Activated CD4-positive, CD25-positive, alpha-beta regulatory T cell treated with anti-CD3 and anti-CD28 coated beads, Interleukin-2, amount 50 U/mL, for 24 hours (primary cell): ENCODE measurements at regions not wholly inside any gene's neighbourhood (a gene's known extent, or its start where the extent isn't known, plus 50 kb on each side); places are given as distances from the start of the nearest gene placed in this dataset.

Experiments used
- ATAC-seq, 2 donors: fragments of 150-1000 bp; cut with Tn5 transposase; one replicate each; pipeline ENCODE4 v1.10.0; 2021; ENCODE audit warnings: mild to moderate bottlenecking in 1 of 2, moderate library complexity in 1 of 2

DNA sequence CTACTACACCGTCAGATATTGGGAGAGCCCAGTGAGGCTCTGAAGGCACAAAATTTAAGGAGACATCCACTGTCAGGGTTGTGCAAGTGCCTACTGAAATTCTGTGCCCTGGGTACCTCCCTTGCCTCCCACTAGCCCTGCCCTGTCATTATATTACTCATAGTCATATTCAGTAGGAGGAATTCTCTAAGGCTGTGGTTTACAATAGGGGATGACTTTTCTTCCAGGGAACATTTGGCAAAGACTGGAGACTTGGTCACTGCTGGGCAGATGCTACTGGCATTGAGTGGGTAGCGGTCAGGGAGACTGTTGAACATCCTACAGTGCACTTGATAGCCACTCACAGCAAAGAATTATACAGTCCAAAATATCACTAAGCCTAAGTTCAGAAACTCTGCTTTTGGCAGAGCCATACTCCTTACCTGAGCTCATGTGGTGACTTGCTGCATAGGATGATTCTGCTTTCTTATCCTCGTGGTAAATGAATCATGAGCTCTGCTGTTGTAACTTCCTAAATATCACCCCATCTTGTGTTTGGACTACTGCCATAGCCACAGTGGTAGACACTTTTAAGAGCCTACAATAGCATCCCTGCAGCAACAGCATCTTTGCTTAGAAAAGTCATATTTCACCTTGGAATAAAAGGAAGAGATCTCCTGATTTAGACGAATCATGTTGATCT lies 563.4 kb upstream of the PLXNA2 start:
- no peak for ATAC-seq

DNA sequence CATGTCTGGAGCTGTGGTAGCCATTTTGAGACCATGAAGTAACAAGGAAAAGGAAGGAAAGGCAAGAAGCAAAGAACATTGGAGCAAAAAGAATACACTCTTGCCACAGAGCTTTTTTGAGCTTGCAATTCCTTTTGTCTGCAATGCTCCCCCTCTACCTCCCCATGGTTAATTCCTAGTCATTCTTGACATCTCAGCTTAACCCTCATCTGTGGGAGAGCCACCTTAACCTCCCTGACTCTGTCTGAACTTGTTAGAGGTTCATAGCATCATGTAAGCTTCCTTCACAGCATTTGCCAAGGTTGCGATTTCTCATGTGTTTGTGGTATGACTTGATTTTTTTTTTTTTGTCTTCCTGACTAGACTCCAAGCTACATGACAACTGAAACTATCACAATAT lies 564.1 kb upstream of the PLXNA2 start:
- no peak for ATAC-seq

DNA sequence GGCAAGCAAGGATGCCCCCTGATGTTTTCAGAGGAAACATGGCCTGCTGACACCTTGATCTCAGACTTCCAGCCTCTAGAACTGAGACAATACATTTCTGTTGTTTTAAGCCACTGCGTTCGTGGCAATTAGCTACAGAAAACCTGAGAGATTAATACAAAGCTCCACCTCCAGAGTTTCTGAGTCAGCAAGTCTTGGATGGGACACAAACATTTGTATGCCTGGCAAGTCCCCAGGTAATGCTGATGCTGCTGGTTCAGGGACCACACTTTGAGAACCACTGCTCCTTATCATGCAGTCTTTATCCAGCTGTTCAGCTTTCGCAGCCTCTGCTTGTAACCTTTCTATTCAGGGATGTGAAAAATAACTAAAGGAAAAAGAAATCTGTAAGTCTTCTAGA lies 565.7 kb upstream of the PLXNA2 start:
- no peak for ATAC-seq

DNA sequence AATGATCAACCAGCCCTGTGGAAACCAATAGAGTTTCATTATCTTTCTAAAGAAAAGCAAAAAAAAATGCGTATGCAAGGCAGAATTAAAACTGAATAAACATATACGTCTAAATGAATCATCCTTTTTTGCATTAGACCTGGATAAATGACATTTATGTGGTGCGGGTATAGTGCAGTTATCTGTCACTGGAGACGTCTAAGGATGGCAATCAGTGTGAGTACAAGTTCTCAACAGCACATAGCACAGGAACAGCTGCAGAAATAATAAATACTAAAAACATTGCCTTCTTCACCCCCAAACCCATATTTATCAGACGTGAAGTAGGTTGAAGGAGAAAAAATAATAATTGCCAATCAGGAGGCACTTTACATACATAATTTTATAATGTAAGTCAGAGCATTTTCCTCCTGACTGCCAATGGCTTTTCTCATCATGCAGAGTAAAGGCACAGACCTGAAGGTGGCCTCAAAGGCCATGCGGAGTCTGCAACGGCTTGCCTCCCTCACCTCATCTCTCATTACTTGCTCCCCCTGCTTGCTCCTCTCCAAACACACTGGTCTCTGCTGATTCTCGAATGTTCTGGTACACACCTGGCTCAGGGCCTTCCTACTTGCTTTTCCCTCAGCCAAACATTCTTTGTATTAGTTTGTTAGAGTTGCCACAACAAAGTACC lies 574.7 kb upstream of the PLXNA2 start:
- no peak for ATAC-seq

DNA sequence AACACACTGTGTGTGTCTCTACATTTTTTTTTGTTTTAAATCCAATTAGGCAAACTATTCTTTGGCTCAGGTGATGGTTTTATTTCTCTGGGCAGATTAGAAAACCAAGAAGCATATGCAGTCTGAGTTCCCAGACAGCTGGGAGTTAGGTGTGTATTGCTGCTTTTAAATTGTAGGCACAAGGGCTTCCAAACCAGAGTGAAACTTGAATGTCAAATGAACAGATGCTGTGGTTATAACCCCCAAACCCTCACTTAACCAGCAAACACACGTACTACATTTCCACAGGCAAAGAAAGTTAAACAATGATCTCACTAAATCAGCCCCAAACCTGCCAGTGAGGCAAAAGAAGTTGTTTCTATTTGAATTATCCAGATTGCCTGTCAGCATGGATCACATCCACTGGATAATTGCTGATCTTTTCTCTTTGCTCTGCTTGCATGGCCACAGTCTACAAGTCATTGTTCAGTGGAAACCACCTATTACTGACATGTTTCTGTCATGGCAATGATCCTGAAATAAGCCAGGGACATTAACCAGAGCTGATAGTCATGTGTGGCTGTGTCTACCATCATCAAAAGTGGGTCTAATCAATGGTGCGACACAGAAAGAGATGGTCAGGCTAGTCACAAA lies 576.5 kb upstream of the PLXNA2 start:
- ATAC-seq: no peak

DNA sequence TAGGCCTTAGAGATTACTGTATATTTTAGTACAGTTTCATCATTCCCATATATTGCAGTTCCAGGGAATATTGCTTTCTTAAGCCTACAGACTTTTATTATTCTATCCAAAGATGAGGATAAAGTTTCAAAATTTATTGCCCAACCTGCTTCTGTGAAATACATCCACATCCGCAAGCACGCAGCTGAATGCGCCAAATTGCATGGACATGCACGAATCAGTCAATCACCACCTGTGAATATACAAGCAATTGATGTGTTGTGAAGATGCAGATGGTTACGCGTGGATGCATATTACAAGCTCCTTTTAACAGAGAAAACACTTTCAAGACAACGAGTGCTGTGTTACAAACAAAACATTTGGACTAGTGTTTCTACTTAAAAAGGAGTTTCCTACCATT lies 577.8 kb upstream of the PLXNA2 start:
- ATAC-seq: no peak

DNA sequence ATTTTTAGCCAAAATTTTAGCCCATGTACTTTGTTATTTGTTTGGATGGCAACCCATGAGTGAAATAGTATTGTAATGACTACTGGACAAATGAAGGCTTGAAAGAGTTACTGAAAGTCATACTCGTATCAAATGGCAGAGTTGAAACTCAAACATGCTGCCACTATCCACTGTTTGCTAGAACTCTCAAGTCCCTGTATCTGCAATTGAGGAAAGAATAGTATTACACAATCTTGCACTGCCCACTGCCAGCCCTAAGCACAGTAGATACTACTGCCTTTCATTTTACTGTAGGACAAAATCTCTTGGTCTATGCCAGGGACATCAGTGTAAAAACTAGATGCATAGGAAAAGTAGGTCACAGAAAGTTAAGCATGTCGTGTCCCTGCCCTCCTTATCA lies 581.1 kb upstream of the PLXNA2 start:
- no peak for ATAC-seq

DNA sequence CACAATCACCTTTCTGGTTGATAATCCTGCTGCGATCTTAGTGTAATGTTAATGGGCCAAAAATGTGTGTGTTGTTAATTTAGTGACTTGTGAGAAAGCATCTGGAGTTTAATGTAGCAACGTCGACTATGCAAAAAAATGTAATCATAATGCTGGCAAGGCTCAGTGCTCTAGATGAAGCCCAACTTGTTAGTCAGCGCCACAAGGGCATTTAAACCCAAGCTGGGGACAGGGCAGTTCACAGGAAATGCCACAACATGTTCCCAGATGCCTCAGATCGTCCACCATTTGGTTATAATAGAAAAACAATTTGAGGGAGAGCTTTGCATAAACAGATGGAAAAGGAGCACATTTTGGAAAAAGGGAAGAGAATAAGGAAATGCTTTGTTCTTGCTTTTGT lies 585.4 kb upstream of the PLXNA2 start:
- ATAC-seq: no peak

DNA sequence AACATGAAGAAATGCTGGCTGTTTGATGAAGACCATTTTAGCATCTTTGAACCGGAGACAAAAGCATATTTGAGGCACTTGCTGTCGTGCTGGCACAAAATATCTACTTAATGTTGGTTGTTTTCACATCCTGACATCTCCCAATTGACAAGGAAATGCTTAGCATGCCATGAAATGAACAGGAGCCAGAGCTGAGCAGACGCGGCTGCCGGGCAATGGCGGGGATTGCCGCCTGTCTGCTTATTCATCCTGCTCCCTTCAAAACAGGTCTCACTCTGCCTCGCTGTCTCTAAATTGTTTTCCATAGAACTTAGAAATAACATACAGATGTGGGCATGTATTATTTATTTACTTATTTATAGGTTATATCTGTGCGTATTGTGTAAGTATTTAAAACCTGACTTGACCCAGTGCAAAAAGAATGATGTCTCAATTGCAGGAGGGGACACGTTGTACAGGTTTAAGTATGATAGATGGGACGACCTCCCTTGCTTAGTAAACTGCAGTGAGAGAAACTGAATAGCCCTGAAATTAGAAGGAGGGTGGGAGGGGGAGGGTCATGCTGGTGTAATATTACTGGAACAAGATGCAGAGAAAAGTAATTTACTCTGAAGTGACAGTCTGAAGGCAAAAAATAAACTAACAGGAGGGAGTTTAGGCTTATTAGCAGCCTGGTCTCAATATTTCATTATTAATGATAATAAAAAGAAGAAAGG lies 590.4 kb upstream of the PLXNA2 start:
- no peak for ATAC-seq

DNA sequence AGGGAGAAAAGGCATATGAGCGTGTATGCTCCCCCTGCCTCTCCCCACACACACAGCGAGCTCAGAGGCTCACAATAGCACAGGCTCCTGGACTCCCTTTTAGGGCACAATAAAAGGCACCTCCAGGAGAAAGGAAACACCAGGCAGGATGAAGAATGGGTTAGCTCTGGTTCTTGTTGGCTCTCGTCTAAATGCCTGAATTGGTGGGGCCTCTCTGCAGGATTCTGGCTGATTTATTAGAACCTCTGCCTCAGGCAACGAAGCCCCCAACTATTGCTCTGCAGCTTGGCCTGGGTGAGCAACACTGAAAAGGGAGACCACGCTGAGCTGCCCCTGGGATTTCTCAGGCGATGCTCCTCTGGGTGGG lies 590.9 kb upstream of the PLXNA2 start:
- ATAC-seq: no peak

DNA sequence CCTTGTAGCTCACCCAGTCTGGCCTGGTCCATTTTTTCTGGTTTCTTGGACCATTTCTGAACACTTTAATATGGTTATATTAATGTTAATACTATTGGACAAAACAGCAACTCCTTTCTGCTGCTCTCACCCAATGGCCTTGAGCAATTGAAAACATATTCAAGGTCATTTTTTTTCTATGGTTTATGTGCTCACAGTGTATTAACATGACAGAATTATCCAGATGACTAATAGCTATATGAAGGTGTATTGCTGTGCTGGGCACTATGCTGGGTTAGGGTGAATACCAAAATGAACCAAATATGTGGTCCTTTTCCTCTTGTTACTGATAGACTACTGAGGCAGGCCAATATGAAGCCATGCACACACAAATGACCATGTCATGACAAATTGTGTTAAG lies 591.6 kb upstream of the PLXNA2 start:
- ATAC-seq: no peak

DNA sequence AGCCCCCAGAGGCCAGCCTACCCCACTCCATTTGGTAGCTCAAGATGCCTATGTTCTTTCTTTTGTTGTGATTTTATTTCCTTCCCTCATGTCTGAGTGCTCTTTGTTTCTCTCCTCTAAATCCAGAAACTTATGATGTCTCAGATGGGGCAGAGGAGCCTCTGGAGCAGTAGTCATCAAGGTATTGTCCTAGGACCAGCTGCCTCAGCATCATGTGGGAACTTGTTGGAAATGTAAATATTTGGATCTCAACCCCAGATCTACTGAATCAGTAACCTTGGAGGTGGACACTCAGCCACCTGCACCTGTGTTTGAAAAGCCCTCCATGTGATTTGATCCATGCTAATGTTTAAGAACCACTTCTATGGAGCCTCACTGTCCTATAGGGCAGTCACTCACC lies 593.1 kb upstream of the PLXNA2 start:
- no peak for ATAC-seq

DNA sequence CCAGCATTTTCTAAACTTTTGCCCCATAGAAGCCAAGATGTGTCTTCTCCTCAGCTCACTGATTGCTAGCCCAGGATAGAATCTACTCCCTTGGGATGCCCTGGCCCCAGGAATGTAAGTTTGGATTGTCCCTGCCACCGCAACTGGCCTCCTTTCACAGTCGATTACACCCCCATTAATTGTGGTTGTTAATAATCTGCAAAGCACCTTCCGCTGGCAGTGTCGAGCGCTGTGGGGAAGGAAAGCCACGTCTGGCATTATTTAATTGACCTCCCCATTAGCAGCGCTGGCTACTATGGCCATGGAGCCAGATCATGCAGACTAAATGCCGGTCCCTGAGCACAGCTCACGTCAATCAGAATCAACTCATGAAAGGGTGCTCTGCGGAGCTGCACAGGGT lies 597.3 kb upstream of the PLXNA2 start:
- ATAC-seq: no peak

DNA sequence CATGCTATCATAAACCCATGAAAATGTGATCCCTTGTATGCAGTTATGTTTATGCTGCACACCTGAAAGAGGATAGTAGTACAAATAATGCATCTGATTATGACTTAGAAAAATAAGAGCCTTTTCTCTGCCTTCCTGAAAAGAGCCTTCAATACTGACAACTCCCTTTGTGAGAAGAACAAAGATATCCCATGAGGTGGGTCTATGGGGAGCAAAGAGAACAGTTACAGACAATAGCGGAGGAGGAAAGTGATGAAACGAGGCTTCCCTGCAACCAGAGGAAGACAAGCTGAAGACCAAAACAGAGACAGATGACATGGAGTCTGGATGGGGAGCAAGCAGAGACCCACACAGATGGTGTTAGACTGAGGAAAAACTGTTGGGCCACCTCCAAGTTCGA lies 598.3 kb upstream of the PLXNA2 start:
- no peak for ATAC-seq

DNA sequence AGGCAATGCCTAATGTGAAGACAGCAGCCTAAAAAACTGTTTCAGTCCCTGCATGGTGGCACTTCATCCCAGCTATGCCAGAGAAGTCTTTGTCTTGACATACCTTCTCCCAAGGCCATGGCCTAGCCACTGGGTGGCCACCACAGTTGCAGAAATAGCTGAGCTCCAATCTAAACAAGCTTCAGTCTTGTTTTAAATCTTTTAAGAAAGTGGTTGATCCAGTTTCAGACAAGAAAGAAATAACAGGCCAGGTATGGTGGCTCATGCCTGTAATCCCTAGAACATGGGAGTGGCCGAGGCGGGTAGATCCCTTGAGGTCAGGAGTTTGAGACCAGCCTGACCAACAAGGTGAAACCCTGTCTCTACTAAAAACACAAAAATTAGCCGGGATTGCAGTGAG lies 600.0 kb upstream of the PLXNA2 start:
- ATAC-seq: no peak

DNA sequence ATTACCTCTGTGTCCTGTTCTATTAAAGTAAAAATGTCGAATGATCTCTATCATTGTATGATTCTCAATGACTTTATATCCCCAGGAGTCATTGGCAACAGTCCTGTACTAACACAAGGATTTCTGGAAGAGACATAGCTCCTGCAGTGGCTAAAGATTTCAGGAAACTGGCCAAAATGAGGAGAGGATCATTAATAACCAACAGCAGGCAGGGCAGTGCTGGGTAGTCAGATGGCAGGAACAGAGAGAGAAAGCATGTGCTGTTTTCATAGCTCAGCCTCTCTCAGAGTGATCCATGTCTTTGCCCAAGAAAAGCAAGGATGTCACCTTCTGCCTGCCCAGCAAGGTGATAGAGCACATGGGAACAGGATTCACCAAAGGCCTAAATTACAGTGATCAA lies 604.7 kb upstream of the PLXNA2 start:
- no peak for ATAC-seq

DNA sequence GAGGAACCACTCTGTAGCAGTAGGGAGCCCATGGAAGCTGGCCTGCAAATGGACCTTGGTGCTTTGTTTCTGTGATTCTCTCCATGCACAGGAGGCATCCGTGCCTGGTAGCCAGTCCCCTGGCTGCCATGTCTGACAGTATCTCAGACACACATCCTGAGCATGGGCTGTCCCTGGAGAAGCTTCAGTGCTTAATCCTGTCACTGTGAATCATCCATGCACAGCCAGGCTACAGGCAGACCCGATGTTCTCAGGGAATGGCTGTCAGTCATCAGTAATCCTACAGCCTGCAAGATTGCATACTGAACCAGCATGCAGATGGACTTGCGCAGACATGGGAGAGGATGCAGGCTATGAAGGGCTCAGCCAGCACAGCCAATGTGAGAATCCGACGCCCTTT lies 606.3 kb upstream of the PLXNA2 start:
- ATAC-seq: no peak

DNA sequence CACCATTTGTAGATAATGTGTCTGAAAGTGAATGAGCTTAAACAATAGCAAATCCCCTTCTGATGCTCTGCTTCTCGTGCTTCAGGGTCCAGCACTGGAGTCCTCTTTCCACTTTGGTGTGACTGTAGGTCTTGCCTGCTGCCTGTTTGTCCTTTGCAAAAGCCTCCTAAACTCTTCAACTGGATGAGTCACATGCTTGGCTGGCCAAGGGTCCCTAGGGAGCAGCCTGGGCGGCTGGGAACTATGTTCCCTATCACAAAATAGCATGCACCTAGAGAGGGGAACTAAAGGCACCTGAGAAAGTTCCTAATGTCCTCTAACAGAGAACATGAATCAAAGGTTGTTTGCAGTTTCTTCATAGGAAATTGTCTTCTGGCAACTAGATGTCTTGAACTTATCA lies 607.2 kb upstream of the PLXNA2 start:
- no peak for ATAC-seq

DNA sequence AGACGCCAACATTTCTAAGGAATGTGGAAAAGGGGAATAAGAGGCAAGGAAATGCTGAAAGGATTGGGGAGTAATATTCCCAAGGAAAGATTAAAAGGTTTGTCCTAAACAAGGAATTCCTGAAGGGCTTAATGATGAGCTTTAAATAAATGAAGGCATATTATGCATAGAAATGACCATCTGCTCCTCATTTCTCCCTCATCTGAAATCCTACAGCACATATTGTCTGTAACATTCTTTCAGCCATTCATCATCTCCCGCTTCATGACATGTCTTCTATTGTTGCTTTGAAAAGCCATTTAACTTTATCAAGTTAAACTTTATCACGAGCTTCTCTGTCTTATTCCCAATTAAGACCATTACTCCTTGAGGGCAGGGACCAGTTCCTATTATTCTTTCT lies 608.7 kb upstream of the PLXNA2 start:
- ATAC-seq: no peak

DNA sequence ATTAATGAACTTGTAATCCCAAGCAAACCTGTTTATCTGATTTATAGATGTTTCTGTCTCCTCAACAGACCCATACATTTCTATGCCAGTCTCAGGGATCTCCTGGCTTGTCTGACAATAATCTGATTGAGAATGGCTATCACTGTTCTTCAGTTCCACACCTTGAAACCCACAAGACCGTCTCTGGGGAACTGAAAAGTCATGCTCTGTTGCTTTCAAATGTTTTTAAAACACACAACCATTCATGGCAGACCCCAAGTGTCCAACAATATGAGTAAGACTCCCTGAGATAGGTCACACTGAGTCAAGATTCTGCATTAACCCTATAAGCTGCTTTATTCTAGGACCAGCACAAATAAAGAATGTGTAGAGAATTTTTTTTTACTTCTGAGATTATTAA lies 611.2 kb upstream of the PLXNA2 start:
- no peak for ATAC-seq

DNA sequence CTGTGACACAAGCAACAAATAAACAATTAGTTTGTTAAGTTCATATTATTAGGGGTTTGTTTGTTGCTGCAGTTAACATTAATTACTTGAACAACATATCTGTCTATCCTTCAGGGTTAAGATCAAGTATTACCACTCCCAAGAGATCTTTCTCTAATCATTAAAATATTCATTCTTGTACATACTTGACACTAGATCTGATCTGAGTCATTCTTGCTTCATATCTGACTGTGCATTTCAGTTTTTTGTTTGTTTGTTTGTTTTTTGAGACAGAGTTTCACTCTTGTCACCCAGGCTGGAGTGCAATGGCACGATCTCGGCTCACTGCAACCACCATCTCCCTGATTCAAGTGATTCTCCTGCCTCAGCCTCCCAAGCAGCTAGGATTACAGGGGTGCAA lies 613.3 kb upstream of the PLXNA2 start:
- no peak for ATAC-seq

DNA sequence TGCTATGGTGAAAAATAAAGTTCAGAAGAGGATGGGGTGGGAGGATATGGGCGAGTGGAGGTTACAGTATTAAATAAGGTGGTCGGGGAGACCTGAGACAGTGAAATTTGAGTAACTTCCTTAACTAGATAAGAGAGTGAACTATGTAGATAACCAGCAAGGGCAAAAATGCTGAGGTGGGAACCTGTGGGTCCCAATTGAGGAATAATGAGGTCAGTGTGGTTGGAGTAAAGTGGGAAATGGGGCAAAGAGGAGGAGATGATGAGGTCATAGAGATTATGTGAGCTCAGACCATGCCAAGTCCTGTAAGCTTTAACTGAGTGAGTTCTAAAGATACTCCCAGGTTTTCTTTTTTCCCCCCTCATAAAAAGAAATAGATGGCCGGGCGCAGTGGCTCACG lies 614.6 kb upstream of the PLXNA2 start:
- no peak for ATAC-seq

DNA sequence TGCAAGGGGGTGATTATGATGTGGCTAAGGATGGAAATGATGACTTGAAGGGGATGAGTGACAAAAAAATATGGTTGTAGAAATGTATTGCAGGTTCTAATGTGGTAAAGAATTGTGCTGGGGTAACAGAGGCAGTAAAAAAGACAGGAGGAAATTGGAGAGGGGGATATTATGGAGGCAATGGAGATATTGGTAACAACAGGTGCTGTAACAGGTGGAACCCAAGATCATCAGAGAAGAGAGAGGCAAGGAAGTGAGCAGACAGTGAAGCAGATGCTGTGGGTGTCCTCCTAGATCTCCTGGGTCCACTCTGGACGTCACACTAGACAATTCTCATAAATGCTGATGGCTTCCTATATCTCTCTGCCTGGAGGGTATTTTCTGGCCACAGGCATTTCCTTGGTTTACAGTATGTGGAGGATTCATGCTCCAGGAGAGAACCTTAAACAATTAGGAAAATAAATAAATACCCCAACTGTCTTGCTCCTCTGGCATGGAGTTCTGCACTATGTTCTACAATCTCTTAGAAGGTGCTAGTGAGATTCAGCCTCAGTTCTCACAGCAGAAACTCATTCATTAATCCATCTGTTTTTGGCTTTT lies 620.3 kb upstream of the PLXNA2 start:
- ATAC-seq: no peak
